ENCODE measurements at regions not wholly inside any gene's neighbourhood (a gene's known extent, or its start where the extent isn't known, plus 50 kb on each side); places are given as distances from the start of the nearest gene placed in this dataset.

GRCh38 chr6:134708079-134708478 is 241.8 kb downstream of the ALDH8A1 start:
- DNase-seq (ENCODE audit: low read depth), result no peak

GRCh38 chr6:134707342-134708031 is 242.4 kb downstream of the ALDH8A1 start:
- peak; percentile 32 for DNase-seq (ENCODE audit: low read depth)

GRCh38 chr6:134706806-134707205 is 243.1 kb downstream of the ALDH8A1 start:
- DNase-seq (ENCODE audit: low read depth), result no peak

- DNase-seq (ENCODE audit: low read depth), result no peak
Measured at GRCh38 chr6:134706153-134706552, 243.7 kb downstream of the ALDH8A1 start.

- DNase-seq (ENCODE audit: low read depth), result no peak
Measured at GRCh38 chr6:134703206-134703605, 246.7 kb downstream of the ALDH8A1 start.

- DNase-seq (ENCODE audit: low read depth), result no peak
Measured at GRCh38 chr6:134702279-134702678, 247.6 kb downstream of the ALDH8A1 start.

- DNase-seq (ENCODE audit: low read depth), result no peak
Measured at GRCh38 chr6:134701301-134701700, 248.6 kb downstream of the ALDH8A1 start.

- DNase-seq (ENCODE audit: low read depth), result no peak
Measured at GRCh38 chr6:134698228-134698627, 251.7 kb downstream of the ALDH8A1 start.

- no peak for DNase-seq (ENCODE audit: low read depth)
Measured at GRCh38 chr6:134692008-134692407, 257.9 kb downstream of the ALDH8A1 start.

GRCh38 chr6:134691180-134691579 is 258.7 kb downstream of the ALDH8A1 start:
- no peak for DNase-seq (ENCODE audit: low read depth)

GRCh38 chr6:134690048-134690447 is 259.9 kb downstream of the ALDH8A1 start:
- DNase-seq (ENCODE audit: low read depth), result no peak

GRCh38 chr6:134689641-134690040 is 260.3 kb downstream of the ALDH8A1 start:
- DNase-seq (ENCODE audit: low read depth), result no peak

- no peak for DNase-seq (ENCODE audit: low read depth)
Measured at GRCh38 chr6:134689177-134689576, 260.7 kb downstream of the ALDH8A1 start.

- DNase-seq (ENCODE audit: low read depth), result peak; percentile 67
Measured at GRCh38 chr6:134686071-134686470, 263.8 kb downstream of the ALDH8A1 start.

- DNase-seq (ENCODE audit: low read depth), result no peak
Measured at GRCh38 chr6:134684423-134684795, 265.5 kb downstream of the ALDH8A1 start.

- peak; percentile 35 for DNase-seq (ENCODE audit: low read depth)
Measured at GRCh38 chr6:134683783-134684422, 266.0 kb downstream of the ALDH8A1 start.

GRCh38 chr6:134680433-134680832 is 269.5 kb downstream of the ALDH8A1 start:
- no peak for DNase-seq (ENCODE audit: low read depth)

GRCh38 chr6:134680021-134680420 is 269.9 kb downstream of the ALDH8A1 start:
- no peak for DNase-seq (ENCODE audit: low read depth)

- peak; percentile 74 for DNase-seq (ENCODE audit: low read depth)
Measured at GRCh38 chr6:134678436-134678889, 271.4 kb downstream of the ALDH8A1 start.

- no peak for DNase-seq (ENCODE audit: low read depth)
Measured at GRCh38 chr6:134676307-134677281, 273.3 kb downstream of the ALDH8A1 start.

- no peak for DNase-seq (ENCODE audit: low read depth)
Measured at GRCh38 chr6:134675110-134676054, 274.5 kb downstream of the ALDH8A1 start.

Measured in RPMI7951 (cell line).